Left renal cortex interstitium (tissue), 4 donors: ENCODE measurements at regions not wholly inside any gene's neighbourhood (a gene's known extent, or its start where the extent isn't known, plus 50 kb on each side); places are given as distances from the start of the nearest gene placed in this dataset.
A peak's percentile ranks its signal among the peaks of the same experiment; 100 is the strongest.
"Not testable (repeated sequence)": the region's sequence is repeated elsewhere in the genome, so short reads cannot be mapped to it uniquely, and the experiment has no call there.

Experiments used
- DNase-seq, 4 donors: peaks; one replicate each; pipeline ENCODE4 v3.0.0-alpha.2; 2013; ENCODE audit warnings: low read depth in 4 of 4, low spot score in 2 of 4, missing footprints in 1 of 4

GRCh38 chr18:6521803-6522418 lies 107.2 kb upstream of the L3MBTL4 start:
- DNase-seq: no peak

- DNase-seq: no peak
Measured at GRCh38 chr18:6525604-6526003, 110.9 kb upstream of the L3MBTL4 start.

GRCh38 chr18:6537475-6537874 lies 122.8 kb upstream of the L3MBTL4 start:
- no peak for DNase-seq

GRCh38 chr18:6541131-6541679 lies 126.5 kb upstream of the L3MBTL4 start:
- DNase-seq: not testable (repeated sequence)

- no peak for DNase-seq
Measured at GRCh38 chr18:6542296-6542695, 127.6 kb upstream of the L3MBTL4 start.

- no peak for DNase-seq
Measured at GRCh38 chr18:6543330-6543908, 128.7 kb upstream of the L3MBTL4 start.

- DNase-seq: no peak
Measured at GRCh38 chr18:6546229-6546628, 131.5 kb upstream of the L3MBTL4 start.

GRCh38 chr18:6547476-6547875 lies 132.8 kb upstream of the L3MBTL4 start:
- DNase-seq: no peak

GRCh38 chr18:6553234-6553900 lies 138.7 kb upstream of the L3MBTL4 start:
- DNase-seq: no peak

GRCh38 chr18:6557057-6557769 lies 142.5 kb upstream of the L3MBTL4 start:
- no peak for DNase-seq

GRCh38 chr18:6557770-6558248 lies 143.1 kb upstream of the L3MBTL4 start:
- no peak for DNase-seq

GRCh38 chr18:6558446-6559156 lies 143.9 kb upstream of the L3MBTL4 start:
- DNase-seq: no peak

- DNase-seq: no peak
Measured at GRCh38 chr18:6559296-6559695, 144.6 kb upstream of the L3MBTL4 start.

- no peak for DNase-seq
Measured at GRCh38 chr18:6561016-6561415, 146.3 kb upstream of the L3MBTL4 start.

- DNase-seq: peak in 2 of 4 donors; percentile 28 to 43
Measured at GRCh38 chr18:6561420-6561861, 146.7 kb upstream of the L3MBTL4 start.

GRCh38 chr18:6561862-6562291 lies 147.2 kb upstream of the L3MBTL4 start:
- no peak for DNase-seq

GRCh38 chr18:6563896-6564295 lies 149.2 kb upstream of the L3MBTL4 start:
- no peak for DNase-seq

GRCh38 chr18:6564950-6565814 lies 150.5 kb upstream of the L3MBTL4 start:
- DNase-seq: no peak

GRCh38 chr18:6565815-6566081 lies 151.0 kb upstream of the L3MBTL4 start:
- no peak for DNase-seq
